GM23338 (cell line): ENCODE measurements at regions not wholly inside any gene's neighbourhood (a gene's known extent, or its start where the extent isn't known, plus 50 kb on each side); places are given as distances from the start of the nearest gene placed in this dataset.

ENCODE experiments used
- ATAC-seq: fragments of 200-7000 bp; cut with Tn5 transposase; 3 replicates; pipeline ENCODE4 v1.9.1; 2020
- DNase-seq: peaks from one replicate; pipeline ENCODE4 v3.0.0-alpha.2; 2015; ENCODE audit warnings: low spot score
- H2AFZ ChIP-seq: fragments of 200-600 bp; sonication (generic); 2 replicates; pipeline ENCODE4 v1.8.0; 2016; ENCODE audit warnings: antibody characterized with exemption, mild to moderate bottlenecking, moderate library complexity
- H3F3A ChIP-seq: fragments of 200-600 bp; sonication (generic); replicated peaks from 2 replicates; pipeline ENCODE4 v1.8.0; 2017; ENCODE audit warnings: antibody characterized with exemption, mixed run types, low read depth
- H3K27ac ChIP-seq: fragments of 200-600 bp; sonication (generic); 2 replicates; pipeline ENCODE4 v1.6.1; 2016; ENCODE audit warnings: low read depth
- H3K27me3 ChIP-seq: fragments of 200-600 bp; sonication (generic); 2 replicates; pipeline ENCODE4 v1.8.0; 2016; ENCODE audit warnings: mild to moderate bottlenecking, mixed run types, moderate library complexity; ENCODE audit not compliant: insufficient read depth
- H3K36me3 ChIP-seq: fragments of 200-600 bp; sonication (generic); 2 replicates; pipeline ENCODE4 v1.8.0; 2016; ENCODE audit warnings: mild to moderate bottlenecking; ENCODE audit not compliant: insufficient read depth
- H3K4me1 ChIP-seq: fragments of 200-600 bp; sonication (generic); 2 replicates; pipeline ENCODE4 v1.8.0; 2016; ENCODE audit warnings: mild to moderate bottlenecking, moderate library complexity; ENCODE audit not compliant: insufficient read depth
- H3K4me2 ChIP-seq: fragments of 200-600 bp; sonication (generic); 2 replicates; pipeline ENCODE4 v1.7.1; 2017; ENCODE audit warnings: mixed run types
- H3K4me3 ChIP-seq: fragments of 200-600 bp; sonication (generic); 2 replicates; pipeline ENCODE4 v1.6.1; 2016; ENCODE audit warnings: mixed run types
- H3K79me2 ChIP-seq: fragments of 200-600 bp; sonication (generic); replicated peaks from 2 replicates; pipeline ENCODE4 v1.8.0; 2017; ENCODE audit warnings: mild to moderate bottlenecking; ENCODE audit not compliant: insufficient read depth
- H3K9me2 ChIP-seq: fragments of 200-600 bp; sonication (generic); 2 replicates; pipeline ENCODE4 v1.8.0; 2017; ENCODE audit not compliant: insufficient read depth
- H4K20me1 ChIP-seq: fragments of 200-600 bp; sonication (generic); replicated peaks from 2 replicates; pipeline ENCODE4 v1.8.0; 2017; ENCODE audit warnings: mild to moderate bottlenecking; ENCODE audit not compliant: insufficient read depth
- H3K27ac Mint-ChIP-seq: 2 replicates; pipeline ENCODE4 v1.8.0; 2020; ENCODE audit warnings: inconsistent platforms, mild to moderate bottlenecking, moderate library complexity, mixed read lengths
- H3K27me3 Mint-ChIP-seq: 3 replicates; pipeline ENCODE4 v1.8.0; 2022; ENCODE audit warnings: low read depth, mild to moderate bottlenecking, moderate library complexity, mixed read lengths, inconsistent platforms; ENCODE audit not compliant: insufficient read depth, poor library complexity
- H3K36me3 Mint-ChIP-seq: 3 replicates; pipeline ENCODE4 v1.8.0; 2021; ENCODE audit warnings: low read depth, mild to moderate bottlenecking, inconsistent platforms, moderate library complexity, mixed read lengths
- H3K4me1 Mint-ChIP-seq: 3 replicates; pipeline ENCODE4 v1.8.0; 2020; ENCODE audit warnings: mild to moderate bottlenecking, inconsistent platforms, mixed read lengths
- H3K4me3 Mint-ChIP-seq: 3 replicates; pipeline ENCODE4 v1.8.0; 2021; ENCODE audit warnings: moderate library complexity, mild to moderate bottlenecking, inconsistent platforms, mixed read lengths
- H3K9me3 Mint-ChIP-seq: 3 replicates; pipeline ENCODE4 v1.8.0; 2020; ENCODE audit warnings: moderate library complexity, mild to moderate bottlenecking, inconsistent platforms, mixed read lengths
- CTCF ChIP-seq, 2 experiments: fragments of 200-600 bp in 1 of 2; sonication (generic) in 1 of 2; conservative IDR thresholded peaks; 2 replicates each; pipeline versions ENCODE4 v1.5.1 to v1.6.1; 2016 to 2017; ENCODE audit warnings: antibody characterized with exemption in 2 of 2, low read depth in 2 of 2, mild to moderate bottlenecking in 2 of 2, moderate library complexity in 1 of 2
- EZH2 ChIP-seq: fragments of 200-600 bp; sonication (generic); IDR thresholded peaks from one replicate; pipeline ENCODE4 v1.8.0; 2017; ENCODE audit warnings: antibody characterized with exemption, mild to moderate bottlenecking, low read depth; ENCODE audit not compliant: unreplicated experiment
- EZH2phosphoT487 ChIP-seq: fragments of 200-600 bp; sonication (generic); IDR thresholded peaks from one replicate; pipeline ENCODE4 v1.8.1; 2018; ENCODE audit warnings: antibody characterized with exemption; ENCODE audit not compliant: unreplicated experiment
- JUNB ChIP-seq: IDR thresholded peaks from one replicate; pipeline ENCODE4 v1.6.1; 2016; ENCODE audit warnings: antibody characterized with exemption; ENCODE audit not compliant: unreplicated experiment
- NANOG ChIP-seq: IDR thresholded peaks from 2 replicates; pipeline ENCODE4 v1.6.1; 2016; ENCODE audit warnings: antibody characterized with exemption, borderline replicate concordance
- POLR2AphosphoS5 ChIP-seq: IDR thresholded peaks from 2 replicates; pipeline ENCODE4 v1.6.1; 2016; ENCODE audit warnings: antibody characterized with exemption, low read depth
- REST ChIP-seq: IDR thresholded peaks from one replicate; pipeline ENCODE4 v1.6.1; 2018; ENCODE audit warnings: antibody characterized with exemption; ENCODE audit not compliant: unreplicated experiment
- STAT1 ChIP-seq: IDR thresholded peaks from one replicate; pipeline ENCODE4 v1.6.1; 2016; ENCODE audit warnings: antibody characterized with exemption; ENCODE audit not compliant: unreplicated experiment
- TF ChIP-seq, protein P1 (sequence below): IDR thresholded peaks from 2 replicates; pipeline ENCODE4 v1.6.1; 2016; ENCODE audit warnings: antibody characterized with exemption
- TF ChIP-seq, protein P2 (sequence below): fragments of 250-450 bp; sonication (Bioruptor Pico); IDR thresholded peaks from 2 replicates; pipeline ENCODE4 v1.5.0; 2020; ENCODE audit warnings: mild to moderate bottlenecking, moderate library complexity

GRCh38 chr2:62398356-62398755, 107.6 kb downstream of the TMEM17 start (continued):
- TF ChIP-seq, protein P1, sequence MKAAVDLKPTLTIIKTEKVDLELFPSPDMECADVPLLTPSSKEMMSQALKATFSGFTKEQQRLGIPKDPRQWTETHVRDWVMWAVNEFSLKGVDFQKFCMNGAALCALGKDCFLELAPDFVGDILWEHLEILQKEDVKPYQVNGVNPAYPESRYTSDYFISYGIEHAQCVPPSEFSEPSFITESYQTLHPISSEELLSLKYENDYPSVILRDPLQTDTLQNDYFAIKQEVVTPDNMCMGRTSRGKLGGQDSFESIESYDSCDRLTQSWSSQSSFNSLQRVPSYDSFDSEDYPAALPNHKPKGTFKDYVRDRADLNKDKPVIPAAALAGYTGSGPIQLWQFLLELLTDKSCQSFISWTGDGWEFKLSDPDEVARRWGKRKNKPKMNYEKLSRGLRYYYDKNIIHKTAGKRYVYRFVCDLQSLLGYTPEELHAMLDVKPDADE: no peak

DNA sequence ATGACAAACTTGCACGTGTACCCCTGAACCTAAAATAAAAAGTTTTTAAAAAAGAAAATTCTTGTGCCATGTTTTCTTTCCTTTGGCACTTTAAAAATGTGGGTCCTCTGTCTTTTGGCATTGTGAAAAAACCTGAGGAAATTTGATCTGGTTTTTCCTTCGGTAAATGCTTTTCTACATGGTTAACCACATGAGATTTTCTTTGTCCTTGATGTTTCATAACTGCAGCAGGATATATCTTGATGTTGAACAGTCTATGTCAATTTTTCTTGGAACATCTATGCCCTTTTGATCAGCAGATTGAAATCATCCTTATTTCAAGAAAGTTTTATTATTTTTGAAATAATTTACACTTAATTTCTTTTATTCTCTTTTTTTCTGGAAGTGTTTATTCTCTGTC, 109.1 kb downstream of the TMEM17 start:
- no peak for ATAC-seq
- no peak overlapping the region for H3K4me3 ChIP-seq

More for the DNA sequence above, 109.1 kb downstream of the TMEM17 start:
- no peaks in the 10 kb centered on the region for H4K20me1 ChIP-seq
- H3K27me3 ChIP-seq: no peaks in the 10 kb centered on the region
- no peak overlapping the region for H2AFZ ChIP-seq
- peaks cover 2% of the 10 kb centered on the region for H3K27me3 Mint-ChIP-seq
- peaks cover 8% of the 10 kb centered on the region; the same call in 2 of the 3 replicates for H3K4me1 Mint-ChIP-seq
- no peaks in the 10 kb centered on the region for H3K9me2 ChIP-seq
- no peaks in the 10 kb centered on the region; the same call in 2 of the 3 replicates for H3K36me3 Mint-ChIP-seq
- TF ChIP-seq JUNB: no peak
- TF ChIP-seq EZH2phosphoT487: no peak
- TF ChIP-seq NANOG: no peak
- TF ChIP-seq, protein P2, sequence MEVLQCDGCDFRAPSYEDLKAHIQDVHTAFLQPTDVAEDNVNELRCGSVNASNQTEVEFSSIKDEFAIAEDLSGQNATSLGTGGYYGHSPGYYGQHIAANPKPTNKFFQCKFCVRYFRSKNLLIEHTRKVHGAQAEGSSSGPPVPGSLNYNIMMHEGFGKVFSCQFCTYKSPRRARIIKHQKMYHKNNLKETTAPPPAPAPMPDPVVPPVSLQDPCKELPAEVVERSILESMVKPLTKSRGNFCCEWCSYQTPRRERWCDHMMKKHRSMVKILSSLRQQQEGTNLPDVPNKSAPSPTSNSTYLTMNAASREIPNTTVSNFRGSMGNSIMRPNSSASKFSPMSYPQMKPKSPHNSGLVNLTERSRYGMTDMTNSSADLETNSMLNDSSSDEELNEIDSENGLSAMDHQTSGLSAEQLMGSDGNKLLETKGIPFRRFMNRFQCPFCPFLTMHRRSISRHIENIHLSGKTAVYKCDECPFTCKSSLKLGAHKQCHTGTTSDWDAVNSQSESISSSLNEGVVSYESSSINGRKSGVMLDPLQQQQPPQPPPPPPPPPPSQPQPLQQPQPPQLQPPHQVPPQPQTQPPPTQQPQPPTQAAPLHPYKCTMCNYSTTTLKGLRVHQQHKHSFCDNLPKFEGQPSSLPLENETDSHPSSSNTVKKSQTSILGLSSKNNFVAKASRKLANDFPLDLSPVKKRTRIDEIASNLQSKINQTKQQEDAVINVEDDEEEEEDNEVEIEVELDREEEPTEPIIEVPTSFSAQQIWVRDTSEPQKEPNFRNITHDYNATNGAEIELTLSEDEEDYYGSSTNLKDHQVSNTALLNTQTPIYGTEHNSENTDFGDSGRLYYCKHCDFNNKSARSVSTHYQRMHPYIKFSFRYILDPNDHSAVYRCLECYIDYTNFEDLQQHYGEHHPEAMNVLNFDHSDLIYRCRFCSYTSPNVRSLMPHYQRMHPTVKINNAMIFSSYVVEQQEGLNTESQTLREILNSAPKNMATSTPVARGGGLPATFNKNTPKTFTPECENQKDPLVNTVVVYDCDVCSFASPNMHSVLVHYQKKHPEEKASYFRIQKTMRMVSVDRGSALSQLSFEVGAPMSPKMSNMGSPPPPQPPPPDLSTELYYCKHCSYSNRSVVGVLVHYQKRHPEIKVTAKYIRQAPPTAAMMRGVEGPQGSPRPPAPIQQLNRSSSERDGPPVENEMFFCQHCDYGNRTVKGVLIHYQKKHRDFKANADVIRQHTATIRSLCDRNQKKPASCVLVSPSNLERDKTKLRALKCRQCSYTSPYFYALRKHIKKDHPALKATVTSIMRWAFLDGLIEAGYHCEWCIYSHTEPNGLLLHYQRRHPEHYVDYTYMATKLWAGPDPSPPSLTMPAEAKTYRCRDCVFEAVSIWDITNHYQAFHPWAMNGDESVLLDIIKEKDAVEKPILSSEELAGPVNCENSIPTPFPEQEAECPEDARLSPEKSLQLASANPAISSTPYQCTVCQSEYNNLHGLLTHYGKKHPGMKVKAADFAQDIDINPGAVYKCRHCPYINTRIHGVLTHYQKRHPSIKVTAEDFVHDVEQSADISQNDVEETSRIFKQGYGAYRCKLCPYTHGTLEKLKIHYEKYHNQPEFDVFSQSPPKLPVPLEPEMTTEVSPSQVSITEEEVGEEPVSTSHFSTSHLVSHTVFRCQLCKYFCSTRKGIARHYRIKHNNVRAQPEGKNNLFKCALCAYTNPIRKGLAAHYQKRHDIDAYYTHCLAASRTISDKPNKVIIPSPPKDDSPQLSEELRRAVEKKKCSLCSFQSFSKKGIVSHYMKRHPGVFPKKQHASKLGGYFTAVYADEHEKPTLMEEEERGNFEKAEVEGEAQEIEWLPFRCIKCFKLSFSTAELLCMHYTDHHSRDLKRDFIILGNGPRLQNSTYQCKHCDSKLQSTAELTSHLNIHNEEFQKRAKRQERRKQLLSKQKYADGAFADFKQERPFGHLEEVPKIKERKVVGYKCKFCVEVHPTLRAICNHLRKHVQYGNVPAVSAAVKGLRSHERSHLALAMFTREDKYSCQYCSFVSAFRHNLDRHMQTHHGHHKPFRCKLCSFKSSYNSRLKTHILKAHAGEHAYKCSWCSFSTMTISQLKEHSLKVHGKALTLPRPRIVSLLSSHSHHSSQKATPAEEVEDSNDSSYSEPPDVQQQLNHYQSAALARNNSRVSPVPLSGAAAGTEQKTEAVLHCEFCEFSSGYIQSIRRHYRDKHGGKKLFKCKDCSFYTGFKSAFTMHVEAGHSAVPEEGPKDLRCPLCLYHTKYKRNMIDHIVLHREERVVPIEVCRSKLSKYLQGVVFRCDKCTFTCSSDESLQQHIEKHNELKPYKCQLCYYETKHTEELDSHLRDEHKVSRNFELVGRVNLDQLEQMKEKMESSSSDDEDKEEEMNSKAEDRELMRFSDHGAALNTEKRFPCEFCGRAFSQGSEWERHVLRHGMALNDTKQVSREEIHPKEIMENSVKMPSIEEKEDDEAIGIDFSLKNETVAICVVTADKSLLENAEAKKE (CRISPR knock-in tag): no peak
- no peak for TF ChIP-seq STAT1
- TF ChIP-seq, protein P1: no peak
- no peak for TF ChIP-seq POLR2AphosphoS5
- TF ChIP-seq EZH2: no peak
- no peak for TF ChIP-seq CTCF (conservative IDR thresholded peaks at IDR 0.05; ENCODE audit: low read depth in 2 of 2)
- no peak for TF ChIP-seq REST
- H3K4me2 ChIP-seq: no peak overlapping the region
- H3F3A ChIP-seq: no peaks in the 10 kb centered on the region
- H3K36me3 ChIP-seq: no peaks in the 10 kb centered on the region
- H3K27ac Mint-ChIP-seq: no peak overlapping the region
- no peak overlapping the region for H3K4me3 Mint-ChIP-seq
- DNase-seq: no peak
- no peaks in the 10 kb centered on the region for H3K79me2 ChIP-seq
- 0 out of 3 replicates have a peak, but pooled peaks cover under 1% of the 10 kb centered on the region for H3K9me3 Mint-ChIP-seq
- 0 out of 2 replicates have a peak, but pooled peaks cover 10% of the 10 kb centered on the region for H3K4me1 ChIP-seq
- H3K27ac ChIP-seq: no peak overlapping the region
